HepG2 (cell line): ENCODE measurements at regions not wholly inside any gene's neighbourhood (a gene's known extent, or its start where the extent isn't known, plus 50 kb on each side); places are given as distances from the start of the nearest gene placed in this dataset.

Source experiments
- EZH2 ChIP-seq: conservative IDR thresholded peaks from 2 replicates; pipeline ENCODE4 v1.6.1; 2012; ENCODE audit warnings: mild to moderate bottlenecking, low read depth, low read length, moderate library complexity
- FOSL1 ChIP-seq: sonication (generic); formaldehyde crosslinking; IDR thresholded peaks from 2 replicates; pipeline ENCODE4 v1.9.0; 2021; ENCODE audit warnings: missing genetic modification reagents, borderline replicate concordance
- KDM2A ChIP-seq: sonication (generic); formaldehyde crosslinking; IDR thresholded peaks from 2 replicates; pipeline ENCODE4 v1.4.0; 2020; ENCODE audit warnings: low read depth, missing genetic modification reagents, borderline replicate concordance
- KLF11 ChIP-seq: IDR thresholded peaks from 2 replicates; pipeline ENCODE4 v1.6.1; 2016; ENCODE audit warnings: missing compliant biosample characterization
- PHB2 ChIP-seq: fragments of 450-650 bp; IDR thresholded peaks from 2 replicates; pipeline ENCODE4 v1.6.1; 2018; ENCODE audit not compliant: partially characterized antibody
- POLR2G ChIP-seq: fragments of 200-400 bp; formaldehyde crosslinking; IDR thresholded peaks from 2 replicates; pipeline ENCODE4 v1.6.1; 2018; ENCODE audit warnings: mild to moderate bottlenecking, low read depth, low read length, moderate library complexity
- PRPF4 ChIP-seq: fragments of 200-400 bp; formaldehyde crosslinking; IDR thresholded peaks from 2 replicates; pipeline ENCODE4 v1.6.1; 2016; ENCODE audit warnings: low read length, low read depth; ENCODE audit not compliant: poor library complexity, severe bottlenecking
- TSC22D2 ChIP-seq: sonication (generic); formaldehyde crosslinking; IDR thresholded peaks from 2 replicates; pipeline ENCODE4 v1.5.1; 2020; ENCODE audit warnings: missing genetic modification reagents, mild to moderate bottlenecking, borderline replicate concordance
- ZBTB40 ChIP-seq, 2 experiments: fragments of 450-650 bp in 1 of 2; sonication (generic) in 1 of 2; formaldehyde crosslinking in 1 of 2; IDR thresholded peaks; 2 replicates each; pipeline versions ENCODE4 v1.6.1 to v1.8.0; 2016 to 2022; ENCODE audit warnings: antibody characterized with exemption in 1 of 2, mild to moderate bottlenecking in 1 of 2, missing genetic modification reagents in 1 of 2
- ZNF24 ChIP-seq: fragments of 450-650 bp; IDR thresholded peaks from 2 replicates; pipeline ENCODE4 v1.6.1; 2017; ENCODE audit warnings: antibody characterized with exemption, mild to moderate bottlenecking
- TF ChIP-seq, protein P1 (sequence below): sonication (generic); formaldehyde crosslinking; IDR thresholded peaks from 2 replicates; pipeline ENCODE4 v1.4.0; 2020; ENCODE audit warnings: low read depth, missing genetic modification reagents
- TF ChIP-seq, protein P2 (sequence below): sonication (generic); formaldehyde crosslinking; IDR thresholded peaks from 2 replicates; pipeline ENCODE4 v1.4.0; 2020; ENCODE audit warnings: missing genetic modification reagents
- TF ChIP-seq, protein P3 (sequence below): IDR thresholded peaks from 2 replicates; pipeline ENCODE4 v1.6.1; 2016; ENCODE audit warnings: missing genetic modification reagents, missing compliant biosample characterization

DNA sequence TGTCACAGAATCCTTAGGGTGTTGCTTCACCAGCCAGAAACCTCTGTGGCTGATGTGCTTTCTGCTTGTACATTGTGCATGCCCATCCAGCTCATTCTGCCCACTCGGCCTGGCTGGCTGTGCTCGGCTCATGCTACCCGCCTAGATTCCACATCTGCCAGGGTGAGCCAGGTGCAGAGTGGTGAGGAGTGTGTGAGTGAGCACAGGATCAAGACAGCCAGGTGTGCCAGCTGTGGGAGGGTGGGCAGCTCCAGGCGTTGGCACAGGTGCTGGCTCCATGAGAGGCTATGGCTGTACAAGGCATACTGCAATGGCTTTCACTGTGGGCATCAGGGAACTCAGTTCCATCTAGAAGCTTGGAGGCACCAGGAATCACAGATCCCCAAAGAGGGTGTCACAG is 1321.8 kb upstream of the CRIM1 start (continued):
- TF ChIP-seq, protein P1, sequence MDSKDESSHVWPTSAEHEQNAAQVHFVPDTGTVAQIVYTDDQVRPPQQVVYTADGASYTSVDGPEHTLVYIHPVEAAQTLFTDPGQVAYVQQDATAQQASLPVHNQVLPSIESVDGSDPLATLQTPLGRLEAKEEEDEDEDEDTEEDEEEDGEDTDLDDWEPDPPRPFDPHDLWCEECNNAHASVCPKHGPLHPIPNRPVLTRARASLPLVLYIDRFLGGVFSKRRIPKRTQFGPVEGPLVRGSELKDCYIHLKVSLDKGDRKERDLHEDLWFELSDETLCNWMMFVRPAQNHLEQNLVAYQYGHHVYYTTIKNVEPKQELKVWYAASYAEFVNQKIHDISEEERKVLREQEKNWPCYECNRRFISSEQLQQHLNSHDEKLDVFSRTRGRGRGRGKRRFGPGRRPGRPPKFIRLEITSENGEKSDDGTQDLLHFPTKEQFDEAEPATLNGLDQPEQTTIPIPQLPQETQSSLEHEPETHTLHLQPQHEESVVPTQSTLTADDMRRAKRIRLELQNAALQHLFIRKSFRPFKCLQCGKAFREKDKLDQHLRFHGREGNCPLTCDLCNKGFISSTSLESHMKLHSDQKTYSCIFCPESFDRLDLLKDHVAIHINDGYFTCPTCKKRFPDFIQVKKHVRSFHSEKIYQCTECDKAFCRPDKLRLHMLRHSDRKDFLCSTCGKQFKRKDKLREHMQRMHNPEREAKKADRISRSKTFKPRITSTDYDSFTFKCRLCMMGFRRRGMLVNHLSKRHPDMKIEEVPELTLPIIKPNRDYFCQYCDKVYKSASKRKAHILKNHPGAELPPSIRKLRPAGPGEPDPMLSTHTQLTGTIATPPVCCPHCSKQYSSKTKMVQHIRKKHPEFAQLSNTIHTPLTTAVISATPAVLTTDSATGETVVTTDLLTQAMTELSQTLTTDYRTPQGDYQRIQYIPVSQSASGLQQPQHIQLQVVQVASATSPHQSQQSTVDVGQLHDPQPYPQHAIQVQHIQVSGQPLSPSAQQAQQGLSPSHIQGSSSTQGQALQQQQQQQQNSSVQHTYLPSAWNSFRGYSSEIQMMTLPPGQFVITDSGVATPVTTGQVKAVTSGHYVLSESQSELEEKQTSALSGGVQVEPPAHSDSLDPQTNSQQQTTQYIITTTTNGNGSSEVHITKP (CRISPR knock-in tag) = no peak
- TF ChIP-seq POLR2G = no peak
- TF ChIP-seq FOSL1 (CRISPR knock-in tag) = no peak
- TF ChIP-seq ZBTB40 (IDR thresholded peaks at IDR 0.05) = no peak
- no peak for TF ChIP-seq ZBTB40 (CRISPR knock-in tag; IDR thresholded peaks at IDR 0.05)
- TF ChIP-seq PRPF4 = no peak
- TF ChIP-seq KLF11 = no peak
- TF ChIP-seq, protein P2, sequence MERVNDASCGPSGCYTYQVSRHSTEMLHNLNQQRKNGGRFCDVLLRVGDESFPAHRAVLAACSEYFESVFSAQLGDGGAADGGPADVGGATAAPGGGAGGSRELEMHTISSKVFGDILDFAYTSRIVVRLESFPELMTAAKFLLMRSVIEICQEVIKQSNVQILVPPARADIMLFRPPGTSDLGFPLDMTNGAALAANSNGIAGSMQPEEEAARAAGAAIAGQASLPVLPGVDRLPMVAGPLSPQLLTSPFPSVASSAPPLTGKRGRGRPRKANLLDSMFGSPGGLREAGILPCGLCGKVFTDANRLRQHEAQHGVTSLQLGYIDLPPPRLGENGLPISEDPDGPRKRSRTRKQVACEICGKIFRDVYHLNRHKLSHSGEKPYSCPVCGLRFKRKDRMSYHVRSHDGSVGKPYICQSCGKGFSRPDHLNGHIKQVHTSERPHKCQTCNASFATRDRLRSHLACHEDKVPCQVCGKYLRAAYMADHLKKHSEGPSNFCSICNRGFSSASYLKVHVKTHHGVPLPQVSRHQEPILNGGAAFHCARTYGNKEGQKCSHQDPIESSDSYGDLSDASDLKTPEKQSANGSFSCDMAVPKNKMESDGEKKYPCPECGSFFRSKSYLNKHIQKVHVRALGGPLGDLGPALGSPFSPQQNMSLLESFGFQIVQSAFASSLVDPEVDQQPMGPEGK = no peak
- no peak for TF ChIP-seq ZNF24
- TF ChIP-seq, protein P3, sequence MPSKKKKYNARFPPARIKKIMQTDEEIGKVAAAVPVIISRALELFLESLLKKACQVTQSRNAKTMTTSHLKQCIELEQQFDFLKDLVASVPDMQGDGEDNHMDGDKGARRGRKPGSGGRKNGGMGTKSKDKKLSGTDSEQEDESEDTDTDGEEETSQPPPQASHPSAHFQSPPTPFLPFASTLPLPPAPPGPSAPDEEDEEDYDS (CRISPR knock-in tag) = no peak
- no peak for TF ChIP-seq EZH2
- no peak for TF ChIP-seq PHB2
- no peak for TF ChIP-seq TSC22D2 (CRISPR knock-in tag)
- no peak for TF ChIP-seq KDM2A (CRISPR knock-in tag)
